H1 (cell line): ENCODE measurements at regions not wholly inside any gene's neighbourhood (a gene's known extent, or its start where the extent isn't known, plus 50 kb on each side); places are given as distances from the start of the nearest gene placed in this dataset.

Experiments
- CTCF ChIA-PET: fragments of 300-600 bp; sonication (Branson Sonifier 250); formaldehyde crosslinking; loops from one replicate; lab custom pipeline; 2021; ENCODE audit not compliant: partially characterized antibody; lab: Charles Lee
- POLR2A ChIA-PET: fragments of 300-600 bp; sonication (Branson Sonifier 250); formaldehyde crosslinking; loops from one replicate; lab custom pipeline; 2021; ENCODE audit warnings: inconsistent platforms; ENCODE audit not compliant: partially characterized antibody; lab: Charles Lee
- DNase-seq, 2 experiments: peaks; one replicate each; pipeline versions ENCODE4 v3.0.0 to v3.0.0-alpha.2; 2010 to 2022; ENCODE audit warnings: low spot score in 2 of 2, low read depth in 1 of 2, mixed read lengths in 1 of 2
- FAIRE-seq: peaks from 2 replicates; lab custom pipeline; 2011; peaks lifted over from hg19 to GRCh38; lab: Jason Lieb, UNC
- H2AFZ ChIP-seq: 2 replicates; pipeline ENCODE4 v1.8.1; 2012; ENCODE audit warnings: low read length, inconsistent platforms
- H2AK5ac ChIP-seq: 2 replicates; pipeline ENCODE4 v1.6.1; 2013; ENCODE audit warnings: low read depth, low read length
- H2BK120ac ChIP-seq: replicated peaks from 2 replicates; pipeline ENCODE3; 2013; ENCODE audit warnings: low read depth, low read length, inconsistent platforms
- H2BK12ac ChIP-seq: 2 replicates; pipeline ENCODE4 v1.6.1; 2013; ENCODE audit warnings: low read depth, low read length
- H2BK15ac ChIP-seq: 2 replicates; pipeline ENCODE4 v1.6.1; 2013; ENCODE audit warnings: low read length
- H2BK20ac ChIP-seq: 2 replicates; pipeline ENCODE4 v1.6.1; 2013; ENCODE audit warnings: low read length
- H2BK5ac ChIP-seq: 2 replicates; pipeline ENCODE4 v1.6.1; 2013; ENCODE audit warnings: low read depth, low read length
- H3K14ac ChIP-seq: 2 replicates; pipeline ENCODE4 v1.6.1; 2013; ENCODE audit warnings: inconsistent platforms; ENCODE audit not compliant: insufficient read length
- H3K18ac ChIP-seq: 2 replicates; pipeline ENCODE4 v1.6.1; 2013; ENCODE audit warnings: low read length; ENCODE audit errors: extremely low read depth
- H3K23ac ChIP-seq: 2 replicates; pipeline ENCODE4 v1.6.1; 2013; ENCODE audit warnings: inconsistent platforms; ENCODE audit not compliant: insufficient read length
- H3K23me2 ChIP-seq: 2 replicates; pipeline ENCODE4 v1.6.1; 2013; ENCODE audit warnings: low read depth, low read length
- H3K27ac ChIP-seq: 2 replicates; pipeline ENCODE4 v1.6.1; 2011; ENCODE audit warnings: low read depth, low read length, inconsistent platforms
- H3K27me3 ChIP-seq, 4 experiments: replicated peaks in 1 of 4; 1 replicate in 1 of 4; 2 replicates in 3 of 4; pipeline versions ENCODE4 v1.6.1 to v1.8.1; 2011 to 2013; ENCODE audit warnings: low read length in 3 of 4, mild to moderate bottlenecking in 3 of 4, inconsistent platforms in 2 of 4, mixed read lengths in 2 of 4, moderate library complexity in 1 of 4; ENCODE audit not compliant: control insufficient read depth in 3 of 4, insufficient read depth in 3 of 4; ENCODE audit errors: extremely low read depth in 1 of 4
- H3K36me3 ChIP-seq, 4 experiments: 2 replicates each; pipeline versions ENCODE4 v1.6.1 to v1.8.1; 2011 to 2013; ENCODE audit warnings: mild to moderate bottlenecking in 4 of 4, low read length in 3 of 4, moderate library complexity in 2 of 4, control low read depth in 1 of 4, inconsistent platforms in 1 of 4; ENCODE audit not compliant: insufficient read depth in 4 of 4, control insufficient read depth in 2 of 4
- H3K4ac ChIP-seq: replicated peaks from 2 replicates; pipeline ENCODE3; 2013; ENCODE audit warnings: low read length, low read depth, mixed read lengths, inconsistent platforms; ENCODE audit not compliant: insufficient read length
- H3K4me1 ChIP-seq, 4 experiments: replicated peaks in 1 of 4; 1 replicate in 1 of 4; 2 replicates in 3 of 4; pipeline versions ENCODE4 v1.6.1 to v1.8.1; 2011 to 2013; ENCODE audit warnings: low read length in 3 of 4, inconsistent platforms in 2 of 4, mixed read lengths in 1 of 4; ENCODE audit not compliant: insufficient read depth in 4 of 4, control insufficient read depth in 3 of 4
- H3K4me2 ChIP-seq, 2 experiments: 2 replicates each; pipeline versions ENCODE4 v1.6.1 to v1.8.1; 2011 to 2013; ENCODE audit warnings: low read depth in 2 of 2, low read length in 2 of 2, control low read depth in 1 of 2, inconsistent platforms in 1 of 2, mild to moderate bottlenecking in 1 of 2; ENCODE audit not compliant: insufficient read depth in 1 of 2
- H3K4me3 ChIP-seq, 4 experiments: fragments of 200-600, 300-600 bp in 1 of 4; sonication (generic), shearing (Covaris generic), sonication (Bioruptor Twin) in 1 of 4; 2 replicates each; pipeline versions ENCODE4 v1.5.1 to v1.8.1; 2011 to 2016; ENCODE audit warnings: low read length in 4 of 4, low read depth in 3 of 4, control low read depth in 2 of 4, inconsistent platforms in 2 of 4, mild to moderate bottlenecking in 2 of 4, mixed read lengths in 1 of 4, moderate library complexity in 1 of 4; ENCODE audit not compliant: insufficient read depth in 2 of 4; ENCODE audit errors: extremely low read depth in 1 of 4
- H3K56ac ChIP-seq: replicated peaks from 2 replicates; pipeline ENCODE3; 2013; ENCODE audit warnings: low read depth, mild to moderate bottlenecking, mixed read lengths, low read length, inconsistent platforms; ENCODE audit not compliant: insufficient read length
- H3K79me1 ChIP-seq: 2 replicates; pipeline ENCODE4 v1.6.1; 2013; ENCODE audit warnings: low read depth, low read length, control low read depth
- H3K79me2 ChIP-seq, 2 experiments: 2 replicates each; pipeline versions ENCODE4 v1.6.1 to v1.8.1; 2012 to 2013; ENCODE audit warnings: low read length in 2 of 2, mild to moderate bottlenecking in 2 of 2, inconsistent platforms in 1 of 2; ENCODE audit not compliant: insufficient read depth in 2 of 2, control insufficient read depth in 1 of 2
- H3K9ac ChIP-seq, 4 experiments: replicated peaks in 1 of 4; 1 replicate in 1 of 4; 2 replicates in 3 of 4; pipeline versions ENCODE4 v1.6.1 to v1.8.1; 2011 to 2013; ENCODE audit warnings: low read depth in 3 of 4, low read length in 3 of 4, control low read depth in 2 of 4, mild to moderate bottlenecking in 2 of 4, moderate library complexity in 2 of 4, inconsistent platforms in 1 of 4; ENCODE audit errors: extremely low read depth in 1 of 4
- H3K9me3 ChIP-seq, 2 experiments: 2 replicates each; pipeline versions ENCODE4 v1.6.1 to v1.8.1; 2012 to 2013; ENCODE audit warnings: mild to moderate bottlenecking in 2 of 2, moderate library complexity in 2 of 2, control low read depth in 1 of 2, inconsistent platforms in 1 of 2, low read depth in 1 of 2, low read length in 1 of 2, mixed read lengths in 1 of 2; ENCODE audit not compliant: insufficient read depth in 2 of 2
- H4K20me1 ChIP-seq, 2 experiments: replicated peaks in 1 of 2; 2 replicates each; pipeline versions ENCODE3 to v1.8.1; 2011 to 2013; ENCODE audit warnings: inconsistent platforms in 2 of 2, low read length in 2 of 2, mild to moderate bottlenecking in 1 of 2; ENCODE audit not compliant: insufficient read depth in 2 of 2, control insufficient read depth in 1 of 2
- H4K5ac ChIP-seq: 2 replicates; pipeline ENCODE4 v1.6.1; 2013; ENCODE audit warnings: low read length, low read depth, mixed read lengths, inconsistent platforms; ENCODE audit not compliant: insufficient read length
- H4K8ac ChIP-seq: 2 replicates; pipeline ENCODE4 v1.8.0; 2013; ENCODE audit warnings: mild to moderate bottlenecking, moderate library complexity, low read length, inconsistent platforms; ENCODE audit not compliant: insufficient read depth; ENCODE audit errors: extremely low read depth
- H4K91ac ChIP-seq: replicated peaks from 2 replicates; pipeline ENCODE3; 2013; ENCODE audit warnings: low read length, mixed read lengths, inconsistent platforms; ENCODE audit not compliant: insufficient read length
- EP300 ChIP-seq, 2 experiments: IDR thresholded peaks; 1 replicate in 1 of 2; 2 replicates in 1 of 2; pipeline ENCODE4 v1.6.1; 2011 to 2012; ENCODE audit warnings: low read depth in 2 of 2, low read length in 2 of 2, mild to moderate bottlenecking in 2 of 2, borderline replicate concordance in 1 of 2, inconsistent platforms in 1 of 2, moderate library complexity in 1 of 2
- WGBS, 2 experiments: shearing (Covaris generic) in 1 of 2; methylation state at CpG; one replicate each; pipeline versions ENCODE4 v1.1.6 to v1.1.7; 2013 to 2015; ENCODE audit warnings: low lambda C conversion rate in 2 of 2, mixed read lengths in 2 of 2, inconsistent platforms in 1 of 2, low coverage in 1 of 2, missing lambda C conversion rate in 1 of 2; ENCODE audit not compliant: insufficient replicate concordance in 2 of 2, insufficient coverage in 1 of 2, insufficient read length in 1 of 2; ENCODE audit errors: extremely low coverage in 1 of 2, missing lambda C conversion rate in 1 of 2; 5-methylcytosine and 5-hydroxymethylcytosine counted together

DNA sequence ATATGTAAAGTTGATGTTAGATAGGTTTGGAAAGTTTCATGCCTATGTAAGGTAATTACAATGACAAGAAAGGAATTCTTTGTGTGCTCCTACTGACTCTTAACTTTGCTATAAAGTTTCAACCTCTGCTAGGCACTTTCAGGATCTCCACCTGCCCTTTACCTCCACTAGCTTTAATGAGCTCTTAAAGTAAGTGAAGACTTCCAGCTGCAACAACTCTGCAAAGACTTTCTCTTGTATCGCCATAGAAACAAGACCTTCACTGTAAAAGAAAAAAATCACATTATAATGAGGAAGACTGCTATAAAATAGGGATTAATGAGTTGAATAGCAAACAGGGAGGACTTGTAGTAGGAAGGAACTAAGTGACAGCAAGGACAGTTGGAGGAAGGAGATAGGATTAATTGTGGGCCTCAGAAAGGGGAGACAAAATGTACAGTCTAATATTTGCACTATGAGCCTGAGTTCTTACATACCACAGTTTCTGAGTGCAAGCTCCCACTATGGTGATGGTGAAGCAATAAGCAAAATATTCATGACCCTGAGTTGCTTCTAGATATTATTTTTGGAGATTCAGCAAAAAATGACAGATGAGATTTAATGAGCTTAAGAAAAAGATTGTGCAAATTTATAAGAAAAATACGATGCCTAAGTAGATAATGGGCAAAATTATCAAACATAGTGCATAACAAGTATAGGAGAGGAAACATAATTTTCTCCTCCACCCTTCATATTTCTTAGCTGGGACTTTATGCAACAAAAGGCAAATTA lies 66.7 kb downstream of the DHRS2 start:
- Histone ChIP-seq H3K36me3 (no peaks in the 10 kb centered on the region), H4K20me1 (no peaks in the 10 kb centered on the region), H3K79me1 (no peaks in the 10 kb centered on the region), H4K8ac (no peak overlapping the region), H3K4me3 (no peak overlapping the region), H3K14ac (no peak overlapping the region), H3K56ac (no peak overlapping the region), H3K4me2 (no peak overlapping the region), H3K18ac (no peak overlapping the region), H3K9ac (no peak overlapping the region), H2BK15ac (no peak overlapping the region), H2BK5ac (no peak overlapping the region), H3K23me2 (no peaks in the 10 kb centered on the region), H2BK120ac (no peak overlapping the region), H3K27ac (no peak overlapping the region), H2AK5ac (no peak overlapping the region), H3K27me3 (no peaks in the 10 kb centered on the region), H3K4ac (no peak overlapping the region), H2BK12ac (no peak overlapping the region), H3K23ac (no peak overlapping the region), H2BK20ac (no peak overlapping the region), H4K5ac (no peak overlapping the region), H3K79me2 (no peaks in the 10 kb centered on the region), H3K9me3 (peaks cover 50 to 62% of the 10 kb centered on the region in 2 experiments), H2AFZ (no peak overlapping the region), H4K91ac (no peak overlapping the region), H3K4me1 (no peaks in the 10 kb centered on the region)
- ChIA-PET CTCF (interaction anchor here (1.3 kb wide), 1 partner anchor 208 kb away, joined by 5 read pairs; no protein-coding TSS in a partner anchor), POLR2A (interaction anchor here (1.0 to 1.2 kb wide), 2 partner anchors 16 to 17 kb away, joined by 3 read pairs; no protein-coding TSS in a partner anchor)
- no peak for TF ChIP-seq EP300 (IDR thresholded peaks at IDR 0.05; ENCODE audit: borderline replicate concordance in 1 of 2, low read depth in 2 of 2, low read length in 2 of 2)
- DNase-seq (no peak), FAIRE-seq (no peak)
- WGBS, 2 experiments, result 64% methylated on average over 2 of the region's 2 CpGs; no CpG with 5 or more reads in 1 of the 2 experiments
